PC-3 (cell line): ENCODE measurements at regions not wholly inside any gene's neighbourhood (a gene's known extent, or its start where the extent isn't known, plus 50 kb on each side); places are given as distances from the start of the nearest gene placed in this dataset.

Experiments
- ATAC-seq: fragments of 200-7000 bp; cut with Tn5 transposase; 2 replicates; pipeline ENCODE4 v1.9.1; 2020; ENCODE audit warnings: mild to moderate bottlenecking, moderate library complexity
- BruUV-seq: library from RNA; stranded (reverse); fragments of 400-500 nt; replicated peaks from 2 replicates; lab custom pipeline; 2021; lab: Mats Ljungman, UMichigan
- CTCF ChIA-PET: fragments of 300-600 bp; sonication (Branson Sonifier 250); formaldehyde crosslinking; loops from one replicate; lab custom pipeline; 2022; ENCODE audit warnings: antibody characterized with exemption; lab: Charles Lee
- POLR2A ChIA-PET: fragments of 300-600 bp; sonication (Branson Sonifier 250); formaldehyde crosslinking; loops from one replicate; lab custom pipeline; 2022; ENCODE audit warnings: antibody characterized with exemption; ENCODE audit not compliant: unreplicated experiment; lab: Charles Lee
- DNase-seq: peaks from one replicate; pipeline ENCODE4 v3.0.0-alpha.2; 2015
- H2AFZ ChIP-seq: fragments of 300-600 bp; sonication (generic); 2 replicates; pipeline ENCODE4 v1.6.0; 2016; ENCODE audit warnings: antibody characterized with exemption, low read length
- H3F3A ChIP-seq: fragments of 300-600 bp; sonication (generic); one replicate; pipeline ENCODE4 v1.6.0; 2017; ENCODE audit warnings: antibody characterized with exemption, low read length, control low read depth, mild to moderate bottlenecking; ENCODE audit not compliant: unreplicated experiment
- H3K27ac ChIP-seq: fragments of 300-600 bp; sonication (generic); 2 replicates; pipeline ENCODE4 v1.5.1; 2016; ENCODE audit warnings: mild to moderate bottlenecking, low read length
- H3K27me3 ChIP-seq: fragments of 300-600 bp; sonication (generic); 2 replicates; pipeline ENCODE4 v1.6.1; 2016; ENCODE audit warnings: low read length, mixed read lengths
- H3K36me3 ChIP-seq: fragments of 300-600 bp; sonication (generic); 2 replicates; pipeline ENCODE4 v1.6.1; 2016; ENCODE audit warnings: low read depth, mixed run types, low read length, mixed read lengths
- H3K4me1 ChIP-seq: fragments of 300-600 bp; sonication (generic); 2 replicates; pipeline ENCODE4 v1.5.1; 2016; ENCODE audit warnings: low read length; ENCODE audit not compliant: insufficient read depth
- H3K4me2 ChIP-seq: fragments of 300-600 bp; sonication (generic); 2 replicates; pipeline ENCODE4 v1.6.0; 2016; ENCODE audit warnings: low read length
- H3K4me3 ChIP-seq: fragments of 300-600 bp; sonication (generic); 2 replicates; pipeline ENCODE4 v1.5.1; 2016; ENCODE audit warnings: mild to moderate bottlenecking, low read length, mixed read lengths
- H3K79me2 ChIP-seq: fragments of 300-600 bp; sonication (generic); 2 replicates; pipeline ENCODE4 v1.6.1; 2017; ENCODE audit warnings: low read length, mixed read lengths
- H3K9ac ChIP-seq: fragments of 300-600 bp; sonication (generic); 2 replicates; pipeline ENCODE4 v1.6.0; 2016; ENCODE audit warnings: mild to moderate bottlenecking, low read length
- H3K9me2 ChIP-seq: fragments of 300-600 bp; sonication (generic); replicated peaks from 2 replicates; pipeline ENCODE4 v1.6.1; 2016; ENCODE audit warnings: mixed run types, low read length, mixed read lengths
- H3K9me3 ChIP-seq: fragments of 300-600 bp; sonication (generic); 2 replicates; pipeline ENCODE4 v1.6.1; 2016; ENCODE audit warnings: low read length, mixed read lengths
- H4K20me1 ChIP-seq: fragments of 300-600 bp; sonication (generic); 2 replicates; pipeline ENCODE4 v1.6.1; 2016; ENCODE audit warnings: low read length, mixed read lengths
- CTCF ChIP-seq: fragments of 300-600 bp; sonication (generic); conservative IDR thresholded peaks from 2 replicates; pipeline ENCODE4 v1.5.1; 2017; ENCODE audit warnings: antibody characterized with exemption, low read depth, mild to moderate bottlenecking, low read length
- EZH2 ChIP-seq: fragments of 300-600 bp; sonication (generic); IDR thresholded peaks from one replicate; pipeline ENCODE4 v1.6.1; 2017; ENCODE audit warnings: antibody characterized with exemption, mild to moderate bottlenecking, low read length; ENCODE audit not compliant: unreplicated experiment
- EZH2phosphoT487 ChIP-seq: fragments of 300-600 bp; sonication (generic); IDR thresholded peaks from 2 replicates; pipeline ENCODE4 v1.6.1; 2018; ENCODE audit warnings: mild to moderate bottlenecking, antibody characterized with exemption, low read length, borderline replicate concordance
- intact Hi-C: fragments of 100-400 bp; cut with micrococcal nuclease; formaldehyde crosslinking; loops from 2 replicates; pipeline ENCODE4 v1.9.0; 2023

- Histone ChIP-seq H3K4me1 (no peaks in the 10 kb centered on the region), H3K79me2 (no peaks in the 10 kb centered on the region), H3K36me3 (no peaks in the 10 kb centered on the region), H3K9me3 (no peaks in the 10 kb centered on the region), H3K9ac (no peak overlapping the region), H3K4me2 (no peak overlapping the region), H3K9me2 (no peaks in the 10 kb centered on the region), H3K27ac (no peak overlapping the region), H3K27me3 (peaks cover 43% of the 10 kb centered on the region), H3K4me3 (no peak overlapping the region), H2AFZ (no peak overlapping the region), H4K20me1 (no peaks in the 10 kb centered on the region), H3F3A (no peaks in the 10 kb centered on the region)
- ATAC-seq (peak; percentile 77), DNase-seq (peak; percentile 69)
- ChIA-PET POLR2A (no interaction called here), CTCF (interaction anchor here (1.1 kb wide), 1 partner anchor 66 kb away, joined by 7 read pairs; no protein-coding TSS in a partner anchor)
- intact Hi-C loops = loop anchor here (5.0 kb wide), 2 partner anchors 863 to 1498 kb away; no protein-coding TSS in a partner anchor
- no peak for TF ChIP-seq EZH2phosphoT487
- TF ChIP-seq CTCF = peak; percentile 75
- no peak for TF ChIP-seq EZH2
- BruUV-seq = no TSS peak
These were observed 193.5 kb downstream of the UNC5CL start for GRCh38 chr6:40845553-40845952.

DNA sequence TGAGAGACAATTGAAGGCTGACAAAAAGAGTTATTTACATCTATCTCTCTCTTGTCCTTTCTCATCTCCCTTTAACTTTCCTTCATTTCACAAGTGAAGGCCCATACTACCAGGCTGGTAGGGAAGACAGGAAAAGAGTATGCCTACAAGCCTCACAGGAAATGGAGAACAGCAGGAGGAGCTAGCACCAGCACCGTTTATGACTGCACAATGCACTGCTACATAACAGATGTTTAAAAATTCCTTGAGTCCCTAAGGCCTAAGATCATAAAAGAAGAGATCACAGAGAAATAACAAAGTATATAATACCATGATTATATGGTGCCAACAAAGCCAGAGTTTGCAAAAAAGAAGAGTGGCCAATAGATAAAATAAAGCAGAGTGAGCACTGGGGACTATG lies 194.8 kb downstream of the UNC5CL start:
- H3K9me3 ChIP-seq = no peaks in the 10 kb centered on the region
- no peaks in the 10 kb centered on the region for H3K9me2 ChIP-seq
- H3K27me3 ChIP-seq = peaks cover 55% of the 10 kb centered on the region
- H3K79me2 ChIP-seq = no peaks in the 10 kb centered on the region
- no TSS peak for BruUV-seq
- no peak overlapping the region for H3K4me2 ChIP-seq
- ChIA-PET POLR2A (no interaction called here), CTCF (no interaction called here)
- intact Hi-C loops = no loop called here
- H3K4me1 ChIP-seq = no peaks in the 10 kb centered on the region
- no peak overlapping the region for H3K27ac ChIP-seq
- DNase-seq (no peak), ATAC-seq (no peak)
- H3K36me3 ChIP-seq = no peaks in the 10 kb centered on the region
- H2AFZ ChIP-seq = no peak overlapping the region
- H3F3A ChIP-seq = no peaks in the 10 kb centered on the region
- no peak for TF ChIP-seq CTCF
- no peak for TF ChIP-seq EZH2
- no peak for TF ChIP-seq EZH2phosphoT487
- H3K9ac ChIP-seq = no peak overlapping the region
- no peak overlapping the region for H3K4me3 ChIP-seq
- H4K20me1 ChIP-seq = no peaks in the 10 kb centered on the region

DNA sequence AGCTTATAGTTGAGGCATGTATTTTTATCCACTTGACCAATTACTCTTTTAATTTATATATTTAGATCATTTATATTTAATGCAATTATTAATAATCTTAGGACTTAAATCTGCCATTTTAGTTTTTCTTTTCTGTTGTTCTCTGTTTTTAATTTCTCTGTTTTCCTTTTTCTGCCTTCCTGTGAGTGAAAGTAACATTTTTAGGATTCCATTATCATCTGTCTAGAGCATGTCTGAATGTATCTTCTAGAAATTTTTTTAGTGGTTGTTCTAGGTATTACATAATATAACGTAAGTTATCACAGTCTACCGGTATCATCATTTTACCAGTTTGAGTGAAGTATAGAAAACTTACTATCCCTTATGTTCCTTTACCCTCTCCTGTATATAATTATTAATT lies 197.3 kb downstream of the UNC5CL start:
- ATAC-seq (no peak), DNase-seq (no peak)
- Histone ChIP-seq H3K27me3 (peaks cover 74% of the 10 kb centered on the region), H3K4me2 (no peak overlapping the region), H3K4me3 (no peak overlapping the region), H3K4me1 (no peaks in the 10 kb centered on the region), H3F3A (no peaks in the 10 kb centered on the region), H3K9me2 (no peaks in the 10 kb centered on the region), H4K20me1 (no peaks in the 10 kb centered on the region), H3K79me2 (no peaks in the 10 kb centered on the region), H3K27ac (no peak overlapping the region), H3K9me3 (no peaks in the 10 kb centered on the region), H3K9ac (no peak overlapping the region), H2AFZ (no peak overlapping the region), H3K36me3 (no peaks in the 10 kb centered on the region)
- BruUV-seq = no TSS peak
- intact Hi-C loops = no loop called here
- POLR2A ChIA-PET = no interaction called here
- CTCF ChIA-PET = no interaction called here
- TF ChIP-seq EZH2phosphoT487 (no peak), EZH2 (no peak), CTCF (no peak)
